ENCODE measurements at regions not wholly inside any gene's neighbourhood (a gene's known extent, or its start where the extent isn't known, plus 50 kb on each side); places are given as distances from the start of the nearest gene placed in this dataset.

- ATAC-seq, result no peak
- Mint-ChIP-seq H3K9me3 (no peaks in the 10 kb centered on the region), H3K36me3 (ENCODE audit: insufficient read depth) (no peaks in the 10 kb centered on the region), H3K4me3 (no peak overlapping the region), H3K27me3 (ENCODE audit: low read depth) (peaks cover 56% of the 10 kb centered on the region), H3K4me1 (ENCODE audit: low read depth) (peaks cover 5% of the 10 kb centered on the region)
- DNase-seq, result no peak
Measured at GRCh38 chr17:49913226-49914095, 55.5 kb upstream of the DLX4 start.

DNA sequence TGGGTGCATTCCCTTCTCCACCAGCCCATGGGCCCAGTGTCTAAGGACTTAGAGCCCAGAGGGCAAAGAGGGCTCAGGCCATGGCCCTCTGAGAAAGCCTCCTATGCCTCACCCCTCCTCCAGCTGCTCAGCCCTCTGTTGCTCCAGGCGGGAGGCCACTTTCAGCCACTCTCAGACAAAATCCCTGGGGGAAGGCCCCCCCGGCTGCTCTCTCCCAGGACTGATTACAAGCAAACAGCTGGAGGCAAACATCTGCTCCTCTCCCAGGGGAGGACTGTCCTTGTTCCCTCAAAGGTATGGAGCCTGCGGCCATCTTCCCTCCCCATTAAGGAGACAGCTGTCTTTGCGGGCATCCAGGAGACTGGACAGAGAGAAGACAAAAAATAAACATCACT, 54.9 kb upstream of the DLX4 start:
- ATAC-seq (no peak), DNase-seq (no peak)
- no peaks in the 10 kb centered on the region for H3K9me3 Mint-ChIP-seq
- H3K4me1 Mint-ChIP-seq (ENCODE audit: low read depth), result peaks cover 5% of the 10 kb centered on the region
- peaks cover 50% of the 10 kb centered on the region for H3K27me3 Mint-ChIP-seq (ENCODE audit: low read depth)
- no peaks in the 10 kb centered on the region for H3K36me3 Mint-ChIP-seq (ENCODE audit: insufficient read depth)
- no peak overlapping the region for H3K4me3 Mint-ChIP-seq

DNA sequence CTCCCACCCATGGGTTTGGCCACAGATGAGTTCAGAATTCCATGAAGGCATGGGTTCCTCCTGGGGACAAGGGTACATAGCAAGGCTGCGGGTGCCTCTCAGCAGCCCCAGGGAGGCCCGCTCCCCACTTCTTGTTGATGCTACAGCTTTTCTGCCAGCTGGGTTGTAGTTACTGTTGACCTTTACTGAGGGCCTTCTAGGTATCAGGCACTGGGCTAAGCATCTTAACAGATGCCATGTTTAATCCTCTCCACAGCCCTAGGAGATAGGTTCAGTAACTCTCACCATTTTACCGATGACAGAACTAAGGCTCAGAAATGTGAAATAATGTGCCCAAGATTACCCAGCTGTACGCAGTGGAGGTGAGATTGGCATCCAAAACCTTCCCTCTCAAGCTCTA, 54.3 kb upstream of the DLX4 start:
- H3K4me1 Mint-ChIP-seq (ENCODE audit: low read depth), result peaks cover 5% of the 10 kb centered on the region
- H3K27me3 Mint-ChIP-seq (ENCODE audit: low read depth), result peaks cover 44% of the 10 kb centered on the region
- ATAC-seq, result no peak

GRCh38 chr17:49915260-49915659, 53.7 kb upstream of the DLX4 start:
- no peak overlapping the region for H3K4me3 Mint-ChIP-seq
- H3K36me3 Mint-ChIP-seq (ENCODE audit: insufficient read depth), result no peaks in the 10 kb centered on the region
- H3K4me1 Mint-ChIP-seq (ENCODE audit: low read depth), result peaks cover 2% of the 10 kb centered on the region
- ATAC-seq (no peak), DNase-seq (no peak)
- H3K27me3 Mint-ChIP-seq (ENCODE audit: low read depth), result peaks cover 42% of the 10 kb centered on the region
- H3K9me3 Mint-ChIP-seq, result no peaks in the 10 kb centered on the region

More for the DNA sequence above, 54.3 kb upstream of the DLX4 start:
- no peaks in the 10 kb centered on the region for H3K36me3 Mint-ChIP-seq (ENCODE audit: insufficient read depth)
- DNase-seq, result no peak
- H3K4me3 Mint-ChIP-seq, result no peak overlapping the region
- H3K9me3 Mint-ChIP-seq, result no peaks in the 10 kb centered on the region

DNA sequence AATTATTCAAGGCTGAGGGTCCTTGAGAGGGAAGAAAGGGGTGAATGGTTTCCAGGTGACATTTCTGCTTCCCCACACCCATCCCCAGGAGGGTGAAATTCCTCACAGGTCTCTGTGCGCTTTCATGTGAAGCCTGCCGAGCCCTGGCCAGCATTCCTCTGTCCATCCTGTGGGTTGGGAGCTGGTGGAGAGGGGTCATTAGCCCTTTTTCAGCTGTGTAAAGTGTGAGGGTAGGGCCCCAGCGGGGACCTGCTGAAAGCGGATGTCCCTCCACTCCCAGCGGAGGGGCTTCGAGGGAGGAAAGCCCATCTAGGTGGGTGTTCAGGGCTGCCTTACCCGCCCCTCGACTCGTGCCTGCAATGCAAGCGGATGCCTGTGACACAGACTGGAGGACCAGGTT, 53.3 kb upstream of the DLX4 start:
- H3K9me3 Mint-ChIP-seq, result no peaks in the 10 kb centered on the region
- no peak overlapping the region for H3K4me3 Mint-ChIP-seq
- DNase-seq (no peak), ATAC-seq (no peak)
- no peaks in the 10 kb centered on the region for H3K36me3 Mint-ChIP-seq (ENCODE audit: insufficient read depth)
- H3K4me1 Mint-ChIP-seq (ENCODE audit: low read depth), result no peaks in the 10 kb centered on the region
- peaks cover 39% of the 10 kb centered on the region for H3K27me3 Mint-ChIP-seq (ENCODE audit: low read depth)

GRCh38 chr17:49916854-49917515, 52.0 kb upstream of the DLX4 start:
- H3K4me3 Mint-ChIP-seq, result no peak overlapping the region

GRCh38 chr17:49918591-49918990, 50.4 kb upstream of the DLX4 start:
- Mint-ChIP-seq H3K27me3 (ENCODE audit: low read depth) (peaks cover 27% of the 10 kb centered on the region), H3K4me1 (ENCODE audit: low read depth) (no peaks in the 10 kb centered on the region), H3K36me3 (ENCODE audit: insufficient read depth) (no peaks in the 10 kb centered on the region), H3K9me3 (no peaks in the 10 kb centered on the region), H3K4me3 (no peak overlapping the region)
- ATAC-seq, result no peak
- DNase-seq, result no peak

More at GRCh38 chr17:49916854-49917515, 52.0 kb upstream of the DLX4 start:
- Mint-ChIP-seq H3K36me3 (ENCODE audit: insufficient read depth) (no peaks in the 10 kb centered on the region), H3K27me3 (ENCODE audit: low read depth) (peaks cover 30% of the 10 kb centered on the region), H3K9me3 (no peaks in the 10 kb centered on the region), H3K4me1 (ENCODE audit: low read depth) (no peaks in the 10 kb centered on the region)
- ATAC-seq, result no peak
- no peak for DNase-seq
